ENCODE measurements at regions not wholly inside any gene's neighbourhood (a gene's known extent, or its start where the extent isn't known, plus 50 kb on each side); places are given as distances from the start of the nearest gene placed in this dataset.

- no peak for TF ChIP-seq CTCF (IDR thresholded peaks at IDR 0.05; ENCODE audit: low read depth, low read length, missing control alignments)
- DNase-seq (ENCODE audit: low read depth): no peak
- in situ Hi-C loops (cut with HindIII; ENCODE audit: low sequenced_read_pairs): no loop called here
- H3K4me3 ChIP-seq (ENCODE audit: low read depth, low read length): no peak overlapping the region
Observed at GRCh38 chr16:17654142-17654541, 183.4 kb upstream of the XYLT1 start.

GRCh38 chr16:17647879-17648872 is 177.4 kb upstream of the XYLT1 start:
- in situ Hi-C loops (cut with HindIII; ENCODE audit: low sequenced_read_pairs): no loop called here
- no peak for DNase-seq (ENCODE audit: low read depth)
- no peak overlapping the region for H3K4me3 ChIP-seq (ENCODE audit: low read depth, low read length)
- TF ChIP-seq CTCF (IDR thresholded peaks at IDR 0.05; ENCODE audit: low read depth, low read length, missing control alignments): no peak

- H3K4me3 ChIP-seq (ENCODE audit: low read depth, low read length): no peak overlapping the region
- no peak for DNase-seq (ENCODE audit: low read depth)
- in situ Hi-C loops (cut with HindIII; ENCODE audit: low sequenced_read_pairs): no loop called here
- no peak for TF ChIP-seq CTCF (IDR thresholded peaks at IDR 0.05; ENCODE audit: low read depth, low read length, missing control alignments)
Observed at GRCh38 chr16:17643935-17644334, 173.2 kb upstream of the XYLT1 start.

GRCh38 chr16:17641990-17642389 is 171.2 kb upstream of the XYLT1 start:
- H3K4me3 ChIP-seq (ENCODE audit: low read depth, low read length): no peak overlapping the region
- in situ Hi-C loops (cut with HindIII; ENCODE audit: low sequenced_read_pairs): no loop called here
- no peak for DNase-seq (ENCODE audit: low read depth)
- no peak for TF ChIP-seq CTCF (IDR thresholded peaks at IDR 0.05; ENCODE audit: low read depth, low read length, missing control alignments)

- H3K4me3 ChIP-seq (ENCODE audit: low read depth, low read length): no peak overlapping the region
- in situ Hi-C loops (cut with HindIII; ENCODE audit: low sequenced_read_pairs): no loop called here
- no peak for TF ChIP-seq CTCF (IDR thresholded peaks at IDR 0.05; ENCODE audit: low read depth, low read length, missing control alignments)
- DNase-seq (ENCODE audit: low read depth): no peak
Observed at GRCh38 chr16:17638134-17638533, 167.4 kb upstream of the XYLT1 start.

- no peak overlapping the region for H3K4me3 ChIP-seq (ENCODE audit: low read depth, low read length)
- no peak for DNase-seq (ENCODE audit: low read depth)
- in situ Hi-C loops (cut with HindIII; ENCODE audit: low sequenced_read_pairs): no loop called here
- no peak for TF ChIP-seq CTCF (IDR thresholded peaks at IDR 0.05; ENCODE audit: low read depth, low read length, missing control alignments)
Observed at GRCh38 chr16:17635183-17635582, 164.4 kb upstream of the XYLT1 start.

Data from astrocyte of the cerebellum (primary cell).